Transverse colon (tissue), 4 donors: ENCODE measurements at regions not wholly inside any gene's neighbourhood (a gene's known extent, or its start where the extent isn't known, plus 50 kb on each side); places are given as distances from the start of the nearest gene placed in this dataset.

Experiments
- DNase-seq: peaks from one replicate; pipeline ENCODE4 v3.0.0-alpha.2; 2019
- H3K27ac ChIP-seq, 4 donors: fragments of 200-600 bp; sonication (generic); 2 replicates each; pipeline ENCODE4 v1.5.1; 2016 to 2018; ENCODE audit warnings: inconsistent platforms in 4 of 4
- H3K27me3 ChIP-seq: fragments of 200-600 bp; sonication (generic); 2 replicates; pipeline ENCODE4 v1.5.1; 2017; ENCODE audit warnings: inconsistent platforms
- H3K36me3 ChIP-seq, 4 donors: fragments of 200-600 bp; sonication (generic); 2 replicates each; pipeline ENCODE4 v1.5.1; 2017 to 2019; ENCODE audit warnings: inconsistent platforms in 4 of 4
- H3K4me1 ChIP-seq, 4 donors: fragments of 200-600 bp; sonication (generic); 2 replicates each; pipeline ENCODE4 v1.5.1; 2017 to 2020; ENCODE audit warnings: inconsistent platforms in 4 of 4
- H3K4me3 ChIP-seq, 4 donors: fragments of 200-600 bp; sonication (generic); 1 replicate in 1 of 4; 2 replicates in 3 of 4; pipeline versions ENCODE4 v1.5.1 to v1.6.1; 2017 to 2019; ENCODE audit warnings: inconsistent platforms in 4 of 4
- H3K9me3 ChIP-seq, 2 donors: fragments of 200-600 bp; sonication (generic); 2 replicates each; pipeline ENCODE4 v1.5.1; 2017 to 2019; ENCODE audit warnings: inconsistent platforms in 2 of 2
- CTCF ChIP-seq, 5 experiments: fragments of 200-600 bp in 3 of 5; fragments of 450-650 bp in 2 of 5; sonication (generic) in 3 of 5; IDR thresholded peaks; 1 replicate in 2 of 5; 2 replicates in 3 of 5; pipeline ENCODE4 v1.5.1; 2016 to 2017; ENCODE audit warnings: antibody characterized with exemption in 5 of 5, inconsistent platforms in 3 of 5, mild to moderate bottlenecking in 2 of 5, moderate library complexity in 1 of 5
- EP300 ChIP-seq: sonication (generic); formaldehyde crosslinking; IDR thresholded peaks from one replicate; pipeline ENCODE4 v1.6.1; 2017; ENCODE audit warnings: antibody characterized with exemption, low read depth
- POLR2A ChIP-seq: fragments of 450-650 bp; IDR thresholded peaks from one replicate; pipeline ENCODE4 v1.6.1; 2016; ENCODE audit warnings: antibody characterized with exemption, mild to moderate bottlenecking, moderate library complexity
- POLR2AphosphoS5 ChIP-seq, 3 donors: sonication (generic); formaldehyde crosslinking; IDR thresholded peaks; one replicate each; pipeline ENCODE4 v1.6.1; 2016; ENCODE audit warnings: antibody characterized with exemption in 3 of 3
- WGBS, 2 donors: methylation state at CpG; one replicate each; pipeline ENCODE4 v1.1.5; 2018; ENCODE audit warnings: low coverage in 1 of 2; 5-methylcytosine and 5-hydroxymethylcytosine counted together
- in situ Hi-C, 4 donors: fragments of 200-750 bp; cut with MboI; loops; one replicate each; pipeline versions ENCODE4 v1.15.0 to v1.15.1; 2017; ENCODE audit warnings: low sequenced_read_pairs in 3 of 4, low pct_ligation_motif_present in 1 of 4, low pct_unique_long_range_greater_than_20kb in 1 of 4
- intact Hi-C: fragments of 100-400 bp; cut with DNase I; formaldehyde crosslinking; loops from one replicate; pipeline ENCODE4 v1.15.1; 2023; ENCODE audit warnings: low total_unique reads

- Histone ChIP-seq H3K9me3 (no peaks in the 10 kb centered on the region), H3K4me1 (no peaks in the 10 kb centered on the region), H3K36me3 (no peaks in the 10 kb centered on the region), H3K4me3 (no peak overlapping the region), H3K27ac (no peak overlapping the region), H3K27me3 (no peaks in the 10 kb centered on the region)
- in situ Hi-C loops = no loop called here
- no peak for DNase-seq
- TF ChIP-seq CTCF (IDR thresholded peaks at IDR 0.05) = no peak
- intact Hi-C loops = no loop called here
Observed at GRCh38 chr3:161745741-161746140, 249.1 kb downstream of the OTOL1 start.

- Histone ChIP-seq H3K4me3 (no peak overlapping the region), H3K27me3 (no peaks in the 10 kb centered on the region), H3K36me3 (no peaks in the 10 kb centered on the region), H3K9me3 (no peaks in the 10 kb centered on the region), H3K27ac (no peak overlapping the region), H3K4me1 (no peaks in the 10 kb centered on the region)
- no peak for DNase-seq
- intact Hi-C loops (no loop called here), in situ Hi-C loops (no loop called here)
- TF ChIP-seq POLR2AphosphoS5 (IDR thresholded peaks at IDR 0.05) (no peak), CTCF (IDR thresholded peaks at IDR 0.05) (no peak), EP300 (no peak), POLR2A (no peak)
Observed at GRCh38 chr3:161748049-161748448, 251.4 kb downstream of the OTOL1 start.

GRCh38 chr3:161754420-161755053, 257.9 kb downstream of the OTOL1 start:
- Histone ChIP-seq H3K4me1 (no peaks in the 10 kb centered on the region), H3K9me3 (no peaks in the 10 kb centered on the region), H3K36me3 (no peaks in the 10 kb centered on the region), H3K27ac (no peak overlapping the region), H3K27me3 (no peaks in the 10 kb centered on the region), H3K4me3 (no peak overlapping the region)
- DNase-seq = no peak
- WGBS, 2 donors = 64 to 68% methylated on average over 3 of the region's 3 CpGs
- no peak for TF ChIP-seq CTCF (IDR thresholded peaks at IDR 0.05)
- no peak for TF ChIP-seq POLR2AphosphoS5 (IDR thresholded peaks at IDR 0.05)
- no peak for TF ChIP-seq EP300
- no peak for TF ChIP-seq POLR2A
- intact Hi-C loops = no loop called here
- in situ Hi-C loops = no loop called here

GRCh38 chr3:161759444-161759843, 262.8 kb downstream of the OTOL1 start:
- Histone ChIP-seq H3K36me3 (no peaks in the 10 kb centered on the region), H3K27me3 (no peaks in the 10 kb centered on the region), H3K4me1 (no peaks in the 10 kb centered on the region), H3K4me3 (no peak overlapping the region), H3K27ac (no peak overlapping the region), H3K9me3 (no peaks in the 10 kb centered on the region)
- DNase-seq = no peak
- in situ Hi-C loops = no loop called here
- no peak for TF ChIP-seq POLR2AphosphoS5 (IDR thresholded peaks at IDR 0.05)
- TF ChIP-seq EP300 = no peak
- TF ChIP-seq CTCF (IDR thresholded peaks at IDR 0.05) = no peak
- TF ChIP-seq POLR2A = no peak
- 41 to 50% methylated on average over 2 of the region's 2 CpGs for WGBS, 2 donors
- intact Hi-C loops = no loop called here
